ENCODE measurements at regions not wholly inside any gene's neighbourhood (a gene's known extent, or its start where the extent isn't known, plus 50 kb on each side); places are given as distances from the start of the nearest gene placed in this dataset.

GRCh38 chr10:117688358-117688757 lies 145.8 kb downstream of the EMX2 start:
- no peak overlapping the region for H3K27ac ChIP-seq
- no peak for TF ChIP-seq CTCF (conservative IDR thresholded peaks at IDR 0.05)

- H3K27ac ChIP-seq: no peak overlapping the region
- no peak for TF ChIP-seq CTCF (conservative IDR thresholded peaks at IDR 0.05)
Measured at GRCh38 chr10:117689566-117689965, 147.0 kb downstream of the EMX2 start.

- no peak for TF ChIP-seq CTCF (conservative IDR thresholded peaks at IDR 0.05)
Measured at GRCh38 chr10:117690359-117690758, 147.8 kb downstream of the EMX2 start.

GRCh38 chr10:117694190-117694589 lies 151.6 kb downstream of the EMX2 start:
- TF ChIP-seq CTCF (conservative IDR thresholded peaks at IDR 0.05): no peak
- no peak overlapping the region for H3K27ac ChIP-seq

More at GRCh38 chr10:117690359-117690758, 147.8 kb downstream of the EMX2 start:
- H3K27ac ChIP-seq: no peak overlapping the region

GRCh38 chr10:117697402-117697801 lies 154.9 kb downstream of the EMX2 start:
- TF ChIP-seq CTCF (conservative IDR thresholded peaks at IDR 0.05): no peak

GRCh38 chr10:117698809-117699208 lies 156.3 kb downstream of the EMX2 start:
- H3K27ac ChIP-seq: no peak overlapping the region
- TF ChIP-seq CTCF (conservative IDR thresholded peaks at IDR 0.05): no peak

More at GRCh38 chr10:117697402-117697801, 154.9 kb downstream of the EMX2 start:
- no peak overlapping the region for H3K27ac ChIP-seq

- no peak overlapping the region for H3K27ac ChIP-seq
- no peak for TF ChIP-seq CTCF (conservative IDR thresholded peaks at IDR 0.05)
Measured at GRCh38 chr10:117699436-117700075, 157.0 kb downstream of the EMX2 start.
